PC-9 (cell line): ENCODE measurements at regions not wholly inside any gene's neighbourhood (a gene's known extent, or its start where the extent isn't known, plus 50 kb on each side); places are given as distances from the start of the nearest gene placed in this dataset.

Experiments
- BruUV-seq: library from RNA; stranded (reverse); fragments of 400-500 nt; replicated peaks from 2 replicates; lab custom pipeline; 2021; lab: Mats Ljungman, UMichigan
- CTCF ChIA-PET: fragments of 300-600 bp; sonication (Branson Sonifier 250); formaldehyde crosslinking; loops from one replicate; lab custom pipeline; 2022; ENCODE audit warnings: antibody characterized with exemption; lab: Charles Lee
- POLR2A ChIA-PET: fragments of 300-600 bp; sonication (Branson Sonifier 250); formaldehyde crosslinking; loops from one replicate; lab custom pipeline; 2022; ENCODE audit warnings: antibody characterized with exemption; ENCODE audit not compliant: unreplicated experiment; lab: Charles Lee
- DNase-seq, 2 experiments: peaks; one replicate each; pipeline versions ENCODE4 v3.0.0 to v3.0.0-alpha.2; 2015 to 2022; ENCODE audit warnings: mixed read lengths in 1 of 2
- H2AFZ ChIP-seq: fragments of 200-600 bp; sonication (generic); 2 replicates; pipeline ENCODE4 v1.8.1; 2017; ENCODE audit warnings: antibody characterized with exemption
- H3F3A ChIP-seq: fragments of 200-600 bp; sonication (generic); 2 replicates; pipeline ENCODE4 v1.8.1; 2017; ENCODE audit warnings: antibody characterized with exemption, mild to moderate bottlenecking, low read depth; ENCODE audit not compliant: insufficient read depth
- H3K27ac ChIP-seq: fragments of 200-600 bp; sonication (generic); 2 replicates; pipeline ENCODE4 v1.6.1; 2016; ENCODE audit warnings: mixed run types
- H3K27me3 ChIP-seq: fragments of 200-600 bp; sonication (generic); 2 replicates; pipeline ENCODE4 v1.6.1; 2016; ENCODE audit warnings: low read depth, mixed run types; ENCODE audit not compliant: insufficient read depth
- H3K36me3 ChIP-seq: fragments of 200-600 bp; sonication (generic); 2 replicates; pipeline ENCODE4 v1.6.1; 2016; ENCODE audit warnings: low read depth, mixed run types
- H3K4me1 ChIP-seq: fragments of 200-600 bp; sonication (generic); replicated peaks from 2 replicates; pipeline ENCODE4 v1.6.1; 2016; ENCODE audit warnings: mixed run types; ENCODE audit not compliant: insufficient read depth
- H3K4me2 ChIP-seq: fragments of 200-600 bp; sonication (generic); 2 replicates; pipeline ENCODE4 v1.6.1; 2017; ENCODE audit warnings: mixed run types
- H3K4me3 ChIP-seq: fragments of 200-600 bp; sonication (generic); 2 replicates; pipeline ENCODE4 v1.6.1; 2016; ENCODE audit warnings: mixed run types
- H3K79me2 ChIP-seq: fragments of 200-600 bp; sonication (generic); 2 replicates; pipeline ENCODE4 v1.6.1; 2017; ENCODE audit warnings: low read depth, mixed run types
- H3K9me2 ChIP-seq: fragments of 200-600 bp; sonication (generic); 2 replicates; pipeline ENCODE4 v1.8.1; 2017; ENCODE audit warnings: mild to moderate bottlenecking; ENCODE audit not compliant: insufficient read depth
- H3K9me3 ChIP-seq: fragments of 200-600 bp; sonication (generic); 2 replicates; pipeline ENCODE4 v1.8.1; 2016; ENCODE audit warnings: low read depth; ENCODE audit not compliant: insufficient read depth
- H4K20me1 ChIP-seq: fragments of 200-600 bp; sonication (generic); 2 replicates; pipeline ENCODE4 v1.8.1; 2017; ENCODE audit not compliant: insufficient read depth
- CTCF ChIP-seq: fragments of 200-600 bp; sonication (generic); conservative IDR thresholded peaks from 2 replicates; pipeline ENCODE4 v1.6.1; 2017; ENCODE audit warnings: mixed run types, antibody characterized with exemption, mild to moderate bottlenecking, moderate library complexity
- EZH2 ChIP-seq: fragments of 200-600 bp; sonication (generic); IDR thresholded peaks from 2 replicates; pipeline ENCODE4 v1.8.0; 2017; ENCODE audit warnings: antibody characterized with exemption, low read depth
- intact Hi-C: fragments of 100-400 bp; cut with micrococcal nuclease; formaldehyde crosslinking; loops from one replicate; pipeline ENCODE4 v1.10.0; 2022; ENCODE audit not compliant: unreplicated experiment

- Histone ChIP-seq H3K27ac (no peak overlapping the region), H3K9me3 (no peaks in the 10 kb centered on the region), H3K4me3 (no peak overlapping the region), H3K79me2 (no peaks in the 10 kb centered on the region), H3K9me2 (no peaks in the 10 kb centered on the region), H3K27me3 (no peaks in the 10 kb centered on the region), H3K4me2 (no peak overlapping the region), H2AFZ (no peak overlapping the region), H3F3A (no peaks in the 10 kb centered on the region), H3K36me3 (no peaks in the 10 kb centered on the region), H3K4me1 (no peaks in the 10 kb centered on the region), H4K20me1 (no peaks in the 10 kb centered on the region)
- TF ChIP-seq EZH2 = no peak
- TF ChIP-seq CTCF = no peak
- no peak for DNase-seq
- ChIA-PET POLR2A (no interaction called here), CTCF (no interaction called here)
- intact Hi-C loops = loop anchor here (10.0 kb wide), 1 partner anchor 63 kb away; no protein-coding TSS in a partner anchor
- BruUV-seq = no TSS peak
These were observed 1641.7 kb downstream of the OTOL1 start for GRCh38 chr3:163138258-163138657.

- no peaks in the 10 kb centered on the region for H3K4me1 ChIP-seq
- no peak for DNase-seq
- BruUV-seq = no TSS peak
- no peak overlapping the region for H3K4me3 ChIP-seq
- TF ChIP-seq CTCF = no peak
- no peak for TF ChIP-seq EZH2
- ChIA-PET CTCF (no interaction called here), POLR2A (interaction anchor here (0.7 kb wide), 1 partner anchor 619 kb away, joined by 4 read pairs; no protein-coding TSS in a partner anchor)
- no peaks in the 10 kb centered on the region for H3K36me3 ChIP-seq
- no peaks in the 10 kb centered on the region for H3K79me2 ChIP-seq
- H2AFZ ChIP-seq = no peak overlapping the region
- intact Hi-C loops = loop anchor here (10.0 kb wide), 1 partner anchor 57 kb away; no protein-coding TSS in a partner anchor
- H3K27me3 ChIP-seq = no peaks in the 10 kb centered on the region
- H3K9me2 ChIP-seq = no peaks in the 10 kb centered on the region
- H4K20me1 ChIP-seq = no peaks in the 10 kb centered on the region
- no peaks in the 10 kb centered on the region for H3F3A ChIP-seq
- no peak overlapping the region for H3K4me2 ChIP-seq
- no peak overlapping the region for H3K27ac ChIP-seq
- H3K9me3 ChIP-seq = no peaks in the 10 kb centered on the region
These were observed 1635.5 kb downstream of the OTOL1 start for GRCh38 chr3:163132111-163132510.

GRCh38 chr3:163129287-163129686 lies 1632.7 kb downstream of the OTOL1 start:
- Histone ChIP-seq H3K79me2 (no peaks in the 10 kb centered on the region), H3K27ac (no peak overlapping the region), H3K27me3 (no peaks in the 10 kb centered on the region), H3K4me3 (no peak overlapping the region), H3K36me3 (no peaks in the 10 kb centered on the region), H3F3A (no peaks in the 10 kb centered on the region), H3K9me2 (no peaks in the 10 kb centered on the region), H4K20me1 (no peaks in the 10 kb centered on the region), H2AFZ (no peak overlapping the region), H3K4me1 (no peaks in the 10 kb centered on the region), H3K4me2 (no peak overlapping the region), H3K9me3 (no peaks in the 10 kb centered on the region)
- ChIA-PET POLR2A (no interaction called here), CTCF (no interaction called here)
- intact Hi-C loops = no loop called here
- no peak for TF ChIP-seq EZH2
- no peak for TF ChIP-seq CTCF
- BruUV-seq = no TSS peak
- no peak for DNase-seq
